MG63 (cell line): ENCODE measurements at regions not wholly inside any gene's neighbourhood (a gene's known extent, or its start where the extent isn't known, plus 50 kb on each side); places are given as distances from the start of the nearest gene placed in this dataset.
"Not testable (repeated sequence)": the region's sequence is repeated elsewhere in the genome, so short reads cannot be mapped to it uniquely, and the experiment has no call there.

Experiments
- DNase-seq: peaks from one replicate; pipeline ENCODE4 v3.0.0-alpha.2; 2020
- H3K27me3 ChIP-seq: fragments of 250-450 bp; sonication (Bioruptor Pico); 2 replicates; pipeline ENCODE4 v1.5.1; 2020; ENCODE audit warnings: mild to moderate bottlenecking, moderate library complexity
- H3K36me3 ChIP-seq: fragments of 250-450 bp; sonication (Bioruptor Pico); 2 replicates; pipeline ENCODE4 v1.5.1; 2020; ENCODE audit warnings: mild to moderate bottlenecking, moderate library complexity
- H3K4me3 ChIP-seq: fragments of 250-450 bp; sonication (Bioruptor Pico); 2 replicates; pipeline ENCODE4 v1.5.1; 2020; ENCODE audit warnings: mild to moderate bottlenecking, moderate library complexity
- H3K9me3 ChIP-seq: fragments of 250-450 bp; sonication (Bioruptor Pico); 2 replicates; pipeline ENCODE4 v1.5.1; 2020; ENCODE audit warnings: mild to moderate bottlenecking, moderate library complexity

DNA sequence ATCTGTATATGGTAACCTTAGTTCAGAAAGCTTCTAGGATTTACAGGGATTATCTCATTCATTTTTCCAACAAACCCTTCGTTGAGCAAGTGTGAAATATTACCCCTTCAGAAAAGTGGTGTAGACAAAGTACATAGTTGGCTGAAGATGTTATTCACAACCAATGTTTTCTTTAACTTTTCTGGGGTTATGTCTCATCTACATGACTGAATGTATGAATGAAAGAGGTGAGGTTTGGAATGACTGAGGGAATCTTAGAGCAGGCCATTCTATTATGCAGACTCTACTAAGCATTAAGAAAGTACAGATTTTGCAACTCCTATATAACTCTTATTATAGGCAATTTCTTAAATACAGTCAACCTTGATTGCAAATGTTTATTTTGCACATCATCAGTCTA lies 167.2 kb downstream of the NDFIP2 start:
- no peak for DNase-seq
- Histone ChIP-seq H3K4me3 (no peak overlapping the region), H3K9me3 (no peaks in the 10 kb centered on the region), H3K27me3 (no peaks in the 10 kb centered on the region), H3K36me3 (no peaks in the 10 kb centered on the region)

DNA sequence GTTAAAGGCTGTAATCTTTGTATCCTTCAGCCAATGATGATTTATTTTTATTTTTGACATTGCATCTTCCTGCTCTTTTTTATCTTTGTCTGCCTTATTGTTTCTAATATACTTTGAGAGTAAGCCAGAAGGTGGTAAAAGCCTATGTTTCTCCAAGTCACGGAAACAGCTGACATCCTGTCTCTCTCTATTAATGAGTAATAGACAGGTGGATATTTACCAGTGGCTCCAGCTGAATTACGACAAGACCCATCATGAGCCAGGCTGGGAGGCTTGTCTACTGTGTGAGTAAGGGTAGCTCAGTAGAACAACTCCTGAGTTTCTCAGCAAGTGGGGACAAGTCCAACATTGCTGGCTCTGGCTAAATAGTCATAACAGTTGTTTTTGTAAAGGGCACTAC lies 166.6 kb downstream of the NDFIP2 start:
- no peaks in the 10 kb centered on the region for H3K36me3 ChIP-seq
- H3K9me3 ChIP-seq: no peaks in the 10 kb centered on the region
- H3K27me3 ChIP-seq: no peaks in the 10 kb centered on the region

DNA sequence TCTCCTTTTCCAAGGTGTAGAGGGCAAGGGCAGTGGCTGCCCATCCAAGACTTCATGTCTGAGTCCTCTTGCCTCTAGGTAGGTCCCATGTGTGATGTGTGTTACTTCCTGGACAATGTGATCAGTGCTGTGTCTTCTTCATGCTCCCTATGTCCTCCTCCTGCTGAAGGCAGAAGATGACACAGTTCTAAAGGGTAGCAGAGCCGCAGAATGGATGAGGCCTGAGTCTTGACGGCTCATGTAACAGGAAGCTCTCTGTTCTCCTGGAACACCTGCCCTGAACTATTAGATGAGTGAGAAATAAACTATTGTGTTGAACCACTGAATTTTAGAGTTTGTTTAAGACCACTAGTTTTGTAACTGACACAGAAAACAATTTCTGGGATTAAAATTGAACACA lies 165.9 kb downstream of the NDFIP2 start:
- DNase-seq: no peak
- Histone ChIP-seq H3K4me3 (no peak overlapping the region), H3K9me3 (no peaks in the 10 kb centered on the region), H3K27me3 (no peaks in the 10 kb centered on the region), H3K36me3 (no peaks in the 10 kb centered on the region)

More for the DNA sequence above, 166.6 kb downstream of the NDFIP2 start:
- DNase-seq: no peak
- no peak overlapping the region for H3K4me3 ChIP-seq

DNA sequence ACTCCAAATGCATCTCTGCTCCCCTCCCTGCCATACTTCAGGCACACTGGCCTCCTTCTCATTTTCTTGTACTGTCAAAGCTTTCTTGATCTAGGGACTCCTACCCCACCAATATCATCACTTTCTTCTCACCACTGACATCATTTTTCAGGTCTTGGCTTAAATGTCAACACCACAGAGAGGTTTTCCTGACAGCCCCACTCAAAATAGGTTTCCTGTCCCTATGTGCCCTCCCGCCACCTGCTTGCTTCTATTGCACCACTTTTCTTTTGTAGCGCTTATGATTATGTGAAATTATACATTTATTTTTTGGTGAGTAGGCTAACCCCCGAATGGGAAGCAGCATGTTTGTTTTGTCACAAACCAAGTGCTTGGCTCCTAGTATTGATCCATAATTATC lies 164.6 kb downstream of the NDFIP2 start:
- DNase-seq: no peak
- Histone ChIP-seq H3K27me3 (no peaks in the 10 kb centered on the region), H3K36me3 (no peaks in the 10 kb centered on the region), H3K4me3 (no peak overlapping the region), H3K9me3 (no peaks in the 10 kb centered on the region)

- DNase-seq: no peak
- H3K4me3 ChIP-seq: no peak overlapping the region
Observed at GRCh38 chr13:79642596-79642995, 161.6 kb downstream of the NDFIP2 start.

DNA sequence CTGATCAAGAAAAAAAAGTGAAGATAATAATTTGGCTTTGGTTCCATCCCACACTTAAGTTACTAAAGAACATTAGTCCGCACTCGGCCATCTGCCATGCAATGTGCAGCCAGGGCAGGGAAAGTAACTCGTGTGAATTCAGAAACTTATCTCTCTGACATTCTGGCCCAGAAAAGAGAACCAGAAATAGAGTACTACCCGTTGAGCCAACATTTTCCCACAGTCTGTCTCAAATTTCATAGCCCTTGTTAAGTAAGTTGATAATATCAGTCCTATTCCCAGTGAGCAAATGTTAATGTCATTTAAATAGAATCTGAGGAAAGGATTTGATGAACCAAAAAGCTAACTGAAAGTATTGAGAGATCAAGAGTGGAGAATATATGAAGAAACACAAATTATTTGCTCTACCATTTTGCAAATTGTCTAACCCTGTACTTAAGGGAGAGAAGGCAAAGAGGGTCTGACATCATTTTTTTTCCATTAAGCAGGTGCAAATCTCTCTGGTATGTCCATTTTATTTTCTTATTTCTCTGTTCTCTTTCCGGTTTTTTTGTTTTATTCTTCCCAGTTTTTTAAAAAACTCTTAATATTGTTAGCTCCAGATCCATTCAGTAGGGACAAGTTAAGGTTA lies 156.3 kb downstream of the NDFIP2 start:
- Histone ChIP-seq H3K27me3 (no peaks in the 10 kb centered on the region), H3K4me3 (no peak overlapping the region), H3K36me3 (no peaks in the 10 kb centered on the region), H3K9me3 (no peaks in the 10 kb centered on the region)
- DNase-seq: no peak

More at GRCh38 chr13:79642596-79642995, 161.6 kb downstream of the NDFIP2 start:
- H3K9me3 ChIP-seq: no peaks in the 10 kb centered on the region
- no peaks in the 10 kb centered on the region for H3K36me3 ChIP-seq
- no peaks in the 10 kb centered on the region for H3K27me3 ChIP-seq

DNA sequence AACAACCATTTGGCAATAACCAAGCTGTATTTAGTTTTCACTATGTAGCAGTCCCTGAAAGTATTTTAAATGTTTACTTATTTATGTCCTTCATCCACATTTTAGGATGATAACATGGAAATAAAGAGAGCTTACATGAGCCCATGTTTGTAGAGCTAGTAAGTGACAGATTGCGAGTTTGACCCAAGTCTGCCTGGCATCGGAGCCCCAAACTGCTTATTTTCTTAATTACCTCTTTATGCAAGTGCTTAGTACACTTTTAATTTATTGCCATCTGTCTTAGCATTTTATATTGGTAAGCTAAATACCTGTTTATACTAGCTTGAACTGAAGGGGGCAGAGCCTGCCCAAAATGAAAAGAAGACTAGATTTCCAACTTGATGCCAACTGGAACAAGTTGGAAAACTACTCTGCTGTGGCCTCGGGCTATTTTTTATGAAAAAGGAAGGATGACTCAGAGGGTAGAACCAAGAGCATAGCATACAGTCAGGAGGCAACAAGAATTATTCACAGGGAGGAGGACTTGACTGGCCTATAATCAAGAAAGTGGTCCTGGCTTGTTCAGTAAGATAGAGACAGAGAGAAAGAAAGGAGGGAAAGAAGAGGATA lies 150.2 kb downstream of the NDFIP2 start:
- no peaks in the 10 kb centered on the region for H3K36me3 ChIP-seq
- H3K27me3 ChIP-seq: no peaks in the 10 kb centered on the region
- peak; percentile 49 for DNase-seq

DNA sequence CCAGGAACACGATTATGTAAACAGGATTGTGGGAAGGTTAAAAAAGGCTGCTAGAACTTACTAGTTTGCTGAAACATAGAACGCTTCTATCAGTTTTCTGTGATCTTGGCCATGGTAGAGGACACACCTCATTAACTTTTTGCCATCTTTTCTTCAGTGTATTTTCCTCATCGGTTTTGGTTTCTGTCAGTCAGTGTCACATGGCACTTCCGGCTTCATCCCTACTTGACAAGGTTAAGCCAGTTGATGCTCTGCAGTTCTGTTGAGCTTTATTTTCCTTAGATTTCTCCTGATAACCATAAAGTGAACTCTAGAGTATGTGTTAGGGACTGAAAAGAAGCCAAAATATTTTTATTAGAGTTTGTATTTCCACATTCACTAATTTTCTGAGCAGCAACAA lies 147.5 kb downstream of the NDFIP2 start:
- H3K27me3 ChIP-seq: no peaks in the 10 kb centered on the region
- DNase-seq: no peak
- H3K9me3 ChIP-seq: no peaks in the 10 kb centered on the region
- H3K36me3 ChIP-seq: no peaks in the 10 kb centered on the region
- no peak overlapping the region for H3K4me3 ChIP-seq

More for the DNA sequence above, 150.2 kb downstream of the NDFIP2 start:
- Histone ChIP-seq H3K4me3 (no peak overlapping the region), H3K9me3 (no peaks in the 10 kb centered on the region)

GRCh38 chr13:79626924-79627323 lies 146.0 kb downstream of the NDFIP2 start:
- no peaks in the 10 kb centered on the region for H3K9me3 ChIP-seq
- no peak overlapping the region for H3K4me3 ChIP-seq
- no peaks in the 10 kb centered on the region for H3K36me3 ChIP-seq
- no peaks in the 10 kb centered on the region for H3K27me3 ChIP-seq
- DNase-seq: no peak

- no peak for DNase-seq
- Histone ChIP-seq H3K9me3 (no peaks in the 10 kb centered on the region), H3K36me3 (no peaks in the 10 kb centered on the region), H3K4me3 (no peak overlapping the region), H3K27me3 (no peaks in the 10 kb centered on the region)
Observed at GRCh38 chr13:79625517-79625916, 144.6 kb downstream of the NDFIP2 start.

DNA sequence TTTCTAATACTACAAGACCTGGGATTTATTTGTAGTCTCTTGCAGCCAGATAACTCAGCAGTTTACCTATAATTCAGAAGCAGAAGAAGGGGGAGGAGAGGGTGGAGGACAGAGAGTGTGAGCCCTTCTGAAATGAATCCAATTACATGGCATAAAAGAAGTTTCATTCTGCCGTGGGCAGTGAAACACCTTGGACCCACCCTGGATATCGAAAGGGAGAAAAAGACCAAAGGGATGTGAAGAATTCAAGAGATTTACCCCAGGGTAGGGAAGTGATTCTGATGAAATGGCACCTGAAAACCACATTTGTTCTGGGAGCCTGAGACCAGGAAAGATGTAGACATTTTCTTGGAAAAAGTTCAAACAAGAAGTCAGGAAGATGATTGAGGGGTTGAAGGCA lies 140.9 kb downstream of the NDFIP2 start:
- H3K27me3 ChIP-seq: no peaks in the 10 kb centered on the region
- no peak for DNase-seq
- H3K9me3 ChIP-seq: no peaks in the 10 kb centered on the region
- H3K36me3 ChIP-seq: no peaks in the 10 kb centered on the region
- no peak overlapping the region for H3K4me3 ChIP-seq

- Histone ChIP-seq H3K9me3 (no peaks in the 10 kb centered on the region), H3K27me3 (no peaks in the 10 kb centered on the region), H3K36me3 (no peaks in the 10 kb centered on the region), H3K4me3 (no peak overlapping the region)
- no peak for DNase-seq
Observed at GRCh38 chr13:79621449-79621848, 140.5 kb downstream of the NDFIP2 start.

DNA sequence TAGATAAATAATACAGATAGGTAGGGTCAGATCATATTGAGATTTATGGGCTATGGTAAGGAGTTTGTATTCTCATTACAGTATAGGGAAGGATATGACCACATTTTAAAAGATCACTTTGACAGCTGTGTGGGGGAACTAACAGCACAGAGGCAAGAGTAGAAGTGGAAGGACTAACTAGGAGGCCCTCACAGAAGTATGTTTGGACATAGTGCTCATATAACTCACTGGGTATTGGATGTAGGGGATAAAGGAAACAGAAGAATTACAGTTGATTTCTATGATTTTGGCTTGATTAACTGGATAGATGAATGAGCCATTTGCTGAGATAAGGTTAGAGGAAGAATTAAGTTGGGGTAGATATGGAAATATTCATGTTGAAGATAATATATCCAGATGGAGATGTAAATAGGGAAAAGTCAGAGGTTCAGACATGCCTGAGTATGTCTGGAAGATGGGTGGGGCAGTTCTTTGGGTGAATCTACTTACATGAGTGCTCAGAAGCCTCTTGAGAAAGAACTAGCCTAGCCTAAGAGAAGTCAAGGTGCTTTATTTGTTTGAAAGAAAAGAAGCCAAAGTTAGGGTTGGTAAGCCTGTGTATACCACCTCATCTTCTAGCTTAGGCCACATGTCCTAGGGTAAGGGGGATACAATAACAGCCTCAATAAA lies 133.4 kb downstream of the NDFIP2 start:
- Histone ChIP-seq H3K9me3 (no peaks in the 10 kb centered on the region; the same call in 1 of the 2 replicates), H3K27me3 (no peaks in the 10 kb centered on the region), H3K4me3 (no peak overlapping the region), H3K36me3 (no peaks in the 10 kb centered on the region)
- no peak for DNase-seq

DNA sequence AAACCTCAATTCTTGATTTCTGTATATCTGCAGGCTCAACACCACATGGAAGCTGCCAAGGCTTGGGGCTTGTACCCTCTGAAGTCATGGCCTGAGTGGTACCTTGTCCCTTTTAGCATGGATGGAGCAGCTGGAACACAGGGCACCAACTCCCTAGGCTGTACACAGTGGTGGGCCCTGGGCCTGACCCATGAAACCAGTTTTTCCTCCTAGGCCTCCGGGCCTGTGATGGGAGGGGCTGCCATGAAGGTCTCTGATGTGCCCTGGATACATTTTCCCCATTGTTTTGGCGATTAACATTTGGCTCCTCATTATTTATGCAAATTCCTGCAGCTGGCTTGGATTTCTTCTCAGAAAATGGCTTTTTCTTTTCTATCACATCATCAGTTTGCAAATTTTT lies 131.6 kb downstream of the NDFIP2 start:
- H3K36me3 ChIP-seq: no peaks in the 10 kb centered on the region
- H3K9me3 ChIP-seq: no peaks in the 10 kb centered on the region; the same call in 1 of the 2 replicates
- no peak for DNase-seq
- no peaks in the 10 kb centered on the region for H3K27me3 ChIP-seq
- no peak overlapping the region for H3K4me3 ChIP-seq

DNA sequence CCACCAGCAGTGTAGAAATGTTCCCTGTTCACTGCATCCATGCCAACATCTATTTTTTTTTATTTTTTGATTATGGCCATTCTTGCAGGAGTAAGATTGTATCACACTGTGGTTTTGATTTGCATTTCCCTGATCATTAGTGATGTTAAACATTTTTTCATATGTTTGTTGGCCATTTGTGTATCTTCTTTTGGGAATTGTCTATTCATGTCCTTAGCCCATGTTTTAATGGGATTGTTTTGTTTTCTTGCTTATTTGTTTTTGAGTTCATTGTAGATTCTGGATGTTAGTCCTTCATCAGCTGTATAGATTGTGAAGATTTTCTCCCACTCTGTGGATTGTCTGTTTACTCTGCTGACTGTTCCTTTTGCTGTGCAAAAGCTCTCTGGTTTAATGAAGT lies 126.9 kb downstream of the NDFIP2 start:
- H3K4me3 ChIP-seq, H3K27me3 ChIP-seq, H3K9me3 ChIP-seq, H3K36me3 ChIP-seq, DNase-seq: not testable (repeated sequence)
